Nephron (organoid): ENCODE measurements at regions not wholly inside any gene's neighbourhood (a gene's known extent, or its start where the extent isn't known, plus 50 kb on each side); places are given as distances from the start of the nearest gene placed in this dataset.

Experiments
- H3K27ac Mint-ChIP-seq, 3 experiments: 2 replicates each; pipeline ENCODE4 v1.8.0; 2020; ENCODE audit warnings: mixed read lengths in 3 of 3, mild to moderate bottlenecking in 2 of 3, moderate library complexity in 1 of 3
- H3K27me3 Mint-ChIP-seq: 2 replicates; pipeline ENCODE4 v1.8.0; 2021; ENCODE audit warnings: low read depth, mild to moderate bottlenecking, moderate library complexity, mixed read lengths
- H3K36me3 Mint-ChIP-seq: 2 replicates; pipeline ENCODE4 v1.8.0; 2020; ENCODE audit warnings: low read depth, mixed read lengths
- H3K4me1 Mint-ChIP-seq: 2 replicates; pipeline ENCODE4 v1.8.0; 2020; ENCODE audit warnings: mixed read lengths
- H3K4me3 Mint-ChIP-seq, 3 experiments: 2 replicates each; pipeline ENCODE4 v1.8.0; 2020; ENCODE audit warnings: mild to moderate bottlenecking in 3 of 3, mixed read lengths in 3 of 3, moderate library complexity in 2 of 3
- H3K9me3 Mint-ChIP-seq: 2 replicates; pipeline ENCODE4 v1.8.0; 2020; ENCODE audit warnings: mixed read lengths
- TF ChIP-seq, protein P1 (sequence below), 3 experiments: fragments of 200-600 bp; sonication (generic); IDR thresholded peaks; one replicate each; pipeline ENCODE4 v1.5.0; 2021; ENCODE audit warnings: antibody characterized with exemption in 3 of 3; ENCODE audit not compliant: unreplicated experiment in 3 of 3

DNA sequence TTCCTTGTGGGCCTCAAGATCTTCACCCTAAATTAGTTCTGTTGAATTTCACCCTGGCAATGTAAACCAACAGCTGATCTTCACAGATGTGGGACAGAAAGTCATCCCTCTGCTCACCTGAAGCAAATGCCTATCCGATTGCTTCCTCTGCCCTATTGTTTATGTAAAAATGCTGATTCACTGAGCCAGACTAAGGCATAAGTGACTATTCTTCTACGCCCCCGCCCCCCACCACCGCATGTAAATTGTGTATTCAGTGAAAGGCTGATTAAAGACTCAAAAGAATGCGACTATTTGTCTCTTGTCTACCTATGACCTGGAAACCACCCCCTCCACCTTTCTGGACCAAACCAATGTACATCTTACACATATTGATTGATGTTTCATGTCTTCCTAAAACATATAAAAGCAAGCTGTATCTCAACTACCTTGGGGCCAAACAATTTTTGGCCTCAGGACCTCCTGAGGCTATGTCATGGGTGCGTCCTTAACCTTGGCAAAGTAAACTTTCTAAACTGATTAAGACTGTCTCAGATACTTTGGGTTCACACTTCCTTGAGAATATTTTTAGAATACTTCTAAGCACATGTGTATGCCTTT lies 129.7 kb upstream of the BOD1 start:
- Mint-ChIP-seq H3K36me3 (no peaks in the 10 kb centered on the region), H3K9me3 (no peaks in the 10 kb centered on the region), H3K27ac (peak overlapping the region; percentile 88 to 100 (median 97)), H3K4me3 (no peak overlapping the region), H3K27me3 (peaks cover 6% of the 10 kb centered on the region), H3K4me1 (peaks cover 41% of the 10 kb centered on the region)
- TF ChIP-seq, protein P1, sequence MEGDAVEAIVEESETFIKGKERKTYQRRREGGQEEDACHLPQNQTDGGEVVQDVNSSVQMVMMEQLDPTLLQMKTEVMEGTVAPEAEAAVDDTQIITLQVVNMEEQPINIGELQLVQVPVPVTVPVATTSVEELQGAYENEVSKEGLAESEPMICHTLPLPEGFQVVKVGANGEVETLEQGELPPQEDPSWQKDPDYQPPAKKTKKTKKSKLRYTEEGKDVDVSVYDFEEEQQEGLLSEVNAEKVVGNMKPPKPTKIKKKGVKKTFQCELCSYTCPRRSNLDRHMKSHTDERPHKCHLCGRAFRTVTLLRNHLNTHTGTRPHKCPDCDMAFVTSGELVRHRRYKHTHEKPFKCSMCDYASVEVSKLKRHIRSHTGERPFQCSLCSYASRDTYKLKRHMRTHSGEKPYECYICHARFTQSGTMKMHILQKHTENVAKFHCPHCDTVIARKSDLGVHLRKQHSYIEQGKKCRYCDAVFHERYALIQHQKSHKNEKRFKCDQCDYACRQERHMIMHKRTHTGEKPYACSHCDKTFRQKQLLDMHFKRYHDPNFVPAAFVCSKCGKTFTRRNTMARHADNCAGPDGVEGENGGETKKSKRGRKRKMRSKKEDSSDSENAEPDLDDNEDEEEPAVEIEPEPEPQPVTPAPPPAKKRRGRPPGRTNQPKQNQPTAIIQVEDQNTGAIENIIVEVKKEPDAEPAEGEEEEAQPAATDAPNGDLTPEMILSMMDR (IDR thresholded peaks at IDR 0.05; ENCODE audit: unreplicated experiment in 3 of 3) = no peak

GRCh38 chr5:173747876-173748275 lies 131.4 kb upstream of the BOD1 start:
- H3K27me3 Mint-ChIP-seq = peaks cover 6% of the 10 kb centered on the region
- no peak overlapping the region for H3K4me3 Mint-ChIP-seq
- peak overlapping the region in 1 of 3 experiments; percentile 58 for H3K27ac Mint-ChIP-seq
- H3K36me3 Mint-ChIP-seq = no peaks in the 10 kb centered on the region
- H3K9me3 Mint-ChIP-seq = no peaks in the 10 kb centered on the region
- peaks cover 48% of the 10 kb centered on the region for H3K4me1 Mint-ChIP-seq
- TF ChIP-seq, protein P1 (IDR thresholded peaks at IDR 0.05; ENCODE audit: unreplicated experiment in 3 of 3) = no peak

DNA sequence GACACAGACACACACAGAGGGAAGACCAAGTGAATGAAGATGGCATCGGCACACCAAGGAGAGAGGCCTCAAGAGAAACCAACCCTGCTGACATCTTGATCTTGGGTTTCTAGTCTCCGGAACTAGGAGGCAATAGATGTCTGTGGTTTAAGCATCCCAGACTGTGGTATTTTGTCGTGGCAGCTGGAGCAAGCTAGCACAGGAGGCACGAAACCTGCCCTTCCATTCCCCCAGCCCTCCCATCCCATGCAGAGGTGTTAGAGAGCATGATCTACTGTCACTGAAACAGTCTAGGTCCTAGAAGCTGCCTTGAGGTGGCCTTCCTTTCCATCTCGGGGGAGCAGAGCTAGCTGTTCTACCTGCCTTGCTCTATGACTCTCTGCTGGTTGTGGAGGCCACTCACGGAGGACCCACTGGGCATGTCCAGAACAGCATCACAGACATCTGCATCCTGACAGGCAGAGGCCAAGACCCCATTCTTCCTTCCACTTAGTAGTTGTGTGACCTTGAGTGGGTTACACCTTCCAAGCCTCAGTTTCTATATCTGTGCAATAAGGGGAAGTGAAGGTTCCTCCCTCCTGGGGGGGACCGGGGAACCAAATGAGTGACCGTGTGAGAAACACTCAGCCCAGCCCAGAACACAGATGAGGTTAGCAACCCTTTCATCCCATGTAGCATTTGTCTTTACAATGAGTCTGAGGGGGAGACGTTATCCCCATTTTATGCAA lies 134.3 kb upstream of the BOD1 start:
- H3K27me3 Mint-ChIP-seq = peaks cover 6% of the 10 kb centered on the region
- H3K4me1 Mint-ChIP-seq = peaks cover 45% of the 10 kb centered on the region
- no peaks in the 10 kb centered on the region for H3K36me3 Mint-ChIP-seq
- TF ChIP-seq, protein P1 (IDR thresholded peaks at IDR 0.05; ENCODE audit: unreplicated experiment in 3 of 3) = no peak
- H3K27ac Mint-ChIP-seq = no peak overlapping the region
- H3K9me3 Mint-ChIP-seq = no peaks in the 10 kb centered on the region
- no peak overlapping the region for H3K4me3 Mint-ChIP-seq

DNA sequence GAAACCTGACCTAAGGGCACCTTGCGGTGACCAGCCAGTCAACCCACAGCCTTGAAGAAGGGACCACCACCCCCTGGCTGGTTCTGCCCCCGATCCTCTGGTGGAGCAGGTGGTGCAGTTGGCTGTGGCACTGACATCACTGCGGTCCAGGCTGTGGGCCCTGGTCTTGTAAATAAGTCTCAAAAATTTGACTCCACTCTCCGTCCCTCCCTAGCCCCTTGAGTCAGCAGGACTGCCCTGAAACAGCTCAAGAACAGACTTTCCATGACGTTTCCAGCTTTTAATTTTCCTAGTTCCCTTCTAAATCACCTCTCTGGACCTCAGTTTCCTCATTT lies 134.8 kb upstream of the BOD1 start:
- Mint-ChIP-seq H3K4me3 (no peak overlapping the region), H3K4me1 (peaks cover 39% of the 10 kb centered on the region), H3K27me3 (peaks cover 6% of the 10 kb centered on the region), H3K36me3 (no peaks in the 10 kb centered on the region), H3K27ac (no peak overlapping the region), H3K9me3 (no peaks in the 10 kb centered on the region)
- TF ChIP-seq, protein P1 (IDR thresholded peaks at IDR 0.05; ENCODE audit: unreplicated experiment in 3 of 3) = no peak

DNA sequence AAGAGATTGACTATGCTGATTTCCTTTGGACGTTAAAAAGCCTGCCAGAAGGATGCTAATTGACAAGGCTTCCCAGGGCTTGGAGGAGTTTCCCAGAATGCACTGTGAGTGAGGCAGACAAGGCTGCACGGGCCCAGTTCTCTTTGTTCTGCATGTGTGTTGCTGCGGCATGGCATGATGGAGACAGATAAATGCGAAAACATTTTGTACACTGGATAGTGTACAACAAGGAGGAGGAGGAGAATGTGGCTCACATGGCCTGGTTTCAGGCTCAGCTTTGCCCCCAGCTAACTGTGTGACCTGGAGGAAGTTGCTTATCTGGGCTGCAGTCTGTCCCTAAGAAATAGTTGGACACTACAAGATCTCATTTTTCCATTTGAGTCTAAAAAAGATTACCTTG lies 135.5 kb upstream of the CPEB4 start:
- TF ChIP-seq, protein P1 (IDR thresholded peaks at IDR 0.05; ENCODE audit: unreplicated experiment in 3 of 3) = no peak
- Mint-ChIP-seq H3K4me3 (no peak overlapping the region), H3K27ac (peak overlapping the region; percentile 87 to 98 (median 93))

More for the DNA sequence above, 135.5 kb upstream of the CPEB4 start:
- H3K9me3 Mint-ChIP-seq = no peaks in the 10 kb centered on the region
- H3K27me3 Mint-ChIP-seq = peaks cover 6% of the 10 kb centered on the region
- H3K36me3 Mint-ChIP-seq = no peaks in the 10 kb centered on the region
- peaks cover 34% of the 10 kb centered on the region for H3K4me1 Mint-ChIP-seq
